ENCODE measurements at regions not wholly inside any gene's neighbourhood (a gene's known extent, or its start where the extent isn't known, plus 50 kb on each side); places are given as distances from the start of the nearest gene placed in this dataset.
"Not testable (repeated sequence)": the region's sequence is repeated elsewhere in the genome, so short reads cannot be mapped to it uniquely, and the experiment has no call there.

- not testable (repeated sequence) for H3K9me3 Mint-ChIP-seq, ATAC-seq, H3K4me1 Mint-ChIP-seq, DNase-seq, H3K27ac Mint-ChIP-seq
- H3K27me3 Mint-ChIP-seq, result peaks cover 64% of the 10 kb centered on the region
- H3K4me3 Mint-ChIP-seq, result peak overlapping the region in 1 of 2 donors; percentile 54
Measured at GRCh38 chr13:25017176-25017575, 78.8 kb upstream of the PABPC3 start.

DNA sequence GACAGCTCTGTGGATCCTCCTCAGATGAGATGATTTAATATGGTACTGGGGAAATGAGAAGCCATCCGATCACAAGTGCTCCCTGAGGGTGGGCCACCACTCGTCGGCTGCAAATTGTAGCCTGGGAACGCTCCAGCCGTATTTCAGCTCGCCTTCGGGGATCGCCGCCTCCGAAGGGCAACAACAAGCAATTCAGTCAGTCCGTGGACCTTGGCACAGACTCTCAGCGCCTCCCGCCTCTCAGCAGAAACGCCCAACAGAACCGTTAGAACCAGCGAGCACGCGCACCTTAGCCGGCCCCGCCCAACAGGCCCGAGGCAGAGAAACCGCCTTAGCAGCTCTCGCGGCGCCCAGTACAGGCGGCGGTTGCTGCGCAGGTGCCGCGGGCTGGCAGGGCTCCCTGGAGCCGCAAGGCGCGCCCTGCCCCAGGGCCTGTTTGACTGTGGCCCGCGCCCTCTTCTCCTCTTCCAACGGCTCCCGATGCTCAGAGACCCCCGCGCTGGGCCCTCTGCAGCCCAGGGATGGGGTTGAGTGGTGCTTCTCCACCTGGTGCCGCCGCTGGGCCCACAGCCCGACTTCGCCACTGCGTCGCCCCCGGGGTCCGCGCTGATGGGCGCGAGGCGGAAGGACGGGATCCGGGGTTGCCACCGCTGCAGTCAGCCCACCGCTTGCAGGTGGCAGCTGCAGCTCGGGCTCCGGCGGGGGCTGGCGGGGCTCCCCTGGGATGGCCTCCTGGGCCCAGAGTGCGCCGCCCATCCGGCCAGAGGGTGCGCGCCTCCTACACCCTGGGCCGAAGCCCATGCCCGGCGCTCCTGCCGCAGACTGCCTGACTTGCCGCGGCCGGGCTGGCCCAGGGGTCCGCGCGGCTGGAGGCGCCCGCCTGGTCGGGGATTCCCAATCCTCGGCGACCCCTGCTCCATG lies 77.9 kb upstream of the PABPC3 start:
- H3K27ac Mint-ChIP-seq, H3K9me3 Mint-ChIP-seq, H3K4me1 Mint-ChIP-seq: not testable (repeated sequence)
- peak overlapping the region; percentile 75 to 81 for H3K4me3 Mint-ChIP-seq
- H3K27me3 Mint-ChIP-seq, result peaks cover 65% of the 10 kb centered on the region
- peak; percentile 92 for ATAC-seq
- DNase-seq, result peak; percentile 44 to 55

DNA sequence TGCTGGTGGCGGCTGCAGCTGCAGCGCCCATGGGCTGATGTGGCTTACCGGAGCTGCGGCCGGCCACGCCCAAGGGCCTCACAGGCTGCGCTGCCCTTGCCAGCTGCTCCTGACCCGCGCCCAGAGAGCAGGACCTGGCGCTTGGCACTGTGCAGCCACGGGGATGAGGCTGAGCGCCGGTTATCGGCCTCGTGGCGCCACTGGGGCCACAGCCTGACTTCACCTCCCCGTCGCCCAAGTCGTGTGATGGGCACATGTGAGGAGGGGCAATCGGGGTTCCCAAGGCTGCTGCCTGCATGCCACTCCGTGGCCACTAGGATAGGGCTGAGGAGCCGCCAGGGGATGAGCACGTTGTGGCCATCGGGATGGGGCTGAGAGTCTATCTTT lies 77.2 kb upstream of the PABPC3 start:
- ATAC-seq (no peak), DNase-seq (peak in 1 of 2 donors; percentile 13)
- H3K4me1 Mint-ChIP-seq, result peaks cover 10% of the 10 kb centered on the region
- H3K4me3 Mint-ChIP-seq, result peak overlapping the region; percentile 47 to 81
- no peak overlapping the region for H3K27ac Mint-ChIP-seq
- peaks cover 66% of the 10 kb centered on the region for H3K27me3 Mint-ChIP-seq
- H3K9me3 Mint-ChIP-seq, result no peaks in the 10 kb centered on the region

DNA sequence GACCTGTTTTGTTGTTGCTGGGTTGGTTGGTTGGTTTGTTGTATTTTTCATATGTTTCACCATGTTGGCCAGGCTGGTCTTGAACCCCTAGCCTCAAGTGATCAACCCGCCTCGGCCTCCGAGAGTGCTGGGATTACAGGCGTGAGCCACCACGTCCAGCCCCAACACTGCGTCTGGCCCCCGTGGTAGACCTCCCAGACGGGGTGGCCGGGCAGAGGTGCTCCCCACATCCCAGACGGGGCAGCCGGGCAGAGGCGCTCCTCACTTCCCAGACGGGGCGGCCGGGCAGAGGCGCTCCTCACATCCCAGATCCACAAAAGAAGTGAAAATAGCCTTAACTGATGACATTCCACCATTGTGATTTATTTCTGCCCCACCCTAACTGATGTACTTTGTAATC lies 76.2 kb upstream of the PABPC3 start:
- H3K4me1 Mint-ChIP-seq, H3K27ac Mint-ChIP-seq, DNase-seq, H3K4me3 Mint-ChIP-seq, ATAC-seq, H3K9me3 Mint-ChIP-seq: not testable (repeated sequence)
- peaks cover 70% of the 10 kb centered on the region for H3K27me3 Mint-ChIP-seq

GRCh38 chr13:25024175-25024574 lies 71.8 kb upstream of the PABPC3 start:
- H3K9me3 Mint-ChIP-seq, result no peaks in the 10 kb centered on the region
- H3K4me3 Mint-ChIP-seq, result no peak overlapping the region
- H3K27ac Mint-ChIP-seq, result no peak overlapping the region
- ATAC-seq (no peak), DNase-seq (no peak)
- no peaks in the 10 kb centered on the region for H3K4me1 Mint-ChIP-seq
- peaks cover 65% of the 10 kb centered on the region for H3K27me3 Mint-ChIP-seq

GRCh38 chr13:25032160-25032559 lies 63.8 kb upstream of the PABPC3 start:
- Mint-ChIP-seq H3K9me3 (no peaks in the 10 kb centered on the region), H3K27ac (no peak overlapping the region), H3K4me3 (no peak overlapping the region), H3K4me1 (no peaks in the 10 kb centered on the region), H3K27me3 (peaks cover 56% of the 10 kb centered on the region)
- ATAC-seq, result no peak
- DNase-seq, result no peak

GRCh38 chr13:25034173-25034572 lies 61.8 kb upstream of the PABPC3 start:
- Mint-ChIP-seq H3K4me3 (no peak overlapping the region), H3K9me3 (no peaks in the 10 kb centered on the region), H3K4me1 (no peaks in the 10 kb centered on the region), H3K27ac (peak overlapping the region in 1 of 2 donors; percentile 91), H3K27me3 (peaks cover 75% of the 10 kb centered on the region)
- DNase-seq, result no peak
- no peak for ATAC-seq

DNA sequence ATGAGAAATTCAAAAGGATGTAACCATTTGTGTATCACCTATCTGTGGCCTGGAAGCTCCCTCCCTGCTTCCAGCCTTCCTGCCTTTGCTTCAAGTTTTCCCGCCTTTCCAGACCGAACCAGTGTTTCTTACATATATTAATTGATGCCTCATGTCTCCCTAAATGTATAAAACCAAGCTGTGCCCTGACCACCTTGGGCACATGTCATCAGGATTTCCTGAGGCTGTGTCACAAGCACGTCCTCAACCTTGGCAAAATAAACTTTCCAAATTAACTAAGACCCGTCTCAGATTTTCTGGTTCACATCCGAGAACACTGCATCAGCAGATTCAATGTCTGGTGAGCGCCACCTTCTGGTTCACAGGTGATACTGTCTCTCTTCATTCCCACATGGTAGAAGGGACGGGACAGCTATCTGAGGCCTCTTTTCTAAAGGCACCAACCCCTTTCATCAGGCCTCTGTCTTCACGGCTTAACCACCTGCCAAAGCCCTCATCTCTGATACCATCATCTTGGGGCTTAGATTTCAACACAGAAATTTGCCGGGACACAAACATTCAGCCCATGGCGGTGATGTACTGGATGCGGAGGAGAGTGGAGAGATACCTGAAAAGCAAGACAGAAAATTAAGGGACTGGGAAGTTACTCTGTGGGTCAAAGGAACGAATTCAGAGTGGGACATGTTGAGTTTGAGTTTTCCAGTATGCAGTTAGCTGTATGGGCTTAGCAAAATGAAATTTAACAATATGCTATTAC lies 58.7 kb upstream of the PABPC3 start:
- Mint-ChIP-seq H3K4me3 (no peak overlapping the region), H3K27ac (no peak overlapping the region), H3K9me3 (no peaks in the 10 kb centered on the region), H3K27me3 (peaks cover 69% of the 10 kb centered on the region), H3K4me1 (no peaks in the 10 kb centered on the region)
- peak; percentile 39 to 52 for DNase-seq
- peak; percentile 79 for ATAC-seq

- no peaks in the 10 kb centered on the region for H3K4me1 Mint-ChIP-seq
- H3K9me3 Mint-ChIP-seq, result no peaks in the 10 kb centered on the region
- peaks cover 79% of the 10 kb centered on the region for H3K27me3 Mint-ChIP-seq
- no peak overlapping the region for H3K27ac Mint-ChIP-seq
- no peak for DNase-seq
- no peak overlapping the region for H3K4me3 Mint-ChIP-seq
- ATAC-seq, result no peak
Measured at GRCh38 chr13:25042151-25042865, 53.6 kb upstream of the PABPC3 start.

DNA sequence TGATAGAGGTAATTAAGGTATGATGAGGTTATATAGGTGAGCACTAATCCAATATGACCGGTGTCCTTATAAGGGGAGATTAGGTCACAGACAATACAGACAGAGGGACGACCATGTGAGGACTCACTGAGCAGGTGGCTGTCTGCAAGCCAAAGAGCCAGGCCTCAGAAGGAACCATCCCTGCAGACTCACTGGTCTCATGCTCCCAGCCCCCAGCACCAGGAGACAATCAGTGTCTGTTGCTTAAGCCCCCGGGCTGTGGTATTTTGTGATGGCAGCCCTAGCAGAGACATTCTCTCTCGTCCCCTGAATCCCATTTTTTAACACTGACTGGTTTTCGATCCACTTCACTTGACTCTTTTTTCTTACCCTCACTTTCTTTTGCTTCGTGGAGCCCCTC lies 51.9 kb upstream of the PABPC3 start:
- H3K9me3 Mint-ChIP-seq, result peaks cover 0 to 3% of the 10 kb centered on the region in 2 donors
- ATAC-seq (no peak), DNase-seq (no peak)
- H3K4me3 Mint-ChIP-seq, result no peak overlapping the region
- H3K27me3 Mint-ChIP-seq, result peaks cover 79% of the 10 kb centered on the region
- no peaks in the 10 kb centered on the region for H3K4me1 Mint-ChIP-seq
- no peak overlapping the region for H3K27ac Mint-ChIP-seq
